ENCODE measurements at regions not wholly inside any gene's neighbourhood (a gene's known extent, or its start where the extent isn't known, plus 50 kb on each side); places are given as distances from the start of the nearest gene placed in this dataset.

- DNase-seq = no peak
These were observed 283.3 kb upstream of the IRX1 start for GRCh38 chr5:3312299-3312698.

- DNase-seq = no peak
These were observed 284.2 kb upstream of the IRX1 start for GRCh38 chr5:3311433-3311832.

GRCh38 chr5:3310541-3311261, 284.9 kb upstream of the IRX1 start:
- no peak for DNase-seq

GRCh38 chr5:3309538-3309937, 286.1 kb upstream of the IRX1 start:
- no peak for DNase-seq

- no peak for DNase-seq
These were observed 287.5 kb upstream of the IRX1 start for GRCh38 chr5:3307982-3308621.

- no peak for DNase-seq
These were observed 290.2 kb upstream of the IRX1 start for GRCh38 chr5:3305432-3305831.

GRCh38 chr5:3304346-3304745, 291.3 kb upstream of the IRX1 start:
- DNase-seq = no peak

GRCh38 chr5:3303777-3304176, 291.9 kb upstream of the IRX1 start:
- no peak for DNase-seq

GRCh38 chr5:3302228-3302627, 293.4 kb upstream of the IRX1 start:
- no peak for DNase-seq

GRCh38 chr5:3301306-3301705, 294.3 kb upstream of the IRX1 start:
- DNase-seq = no peak

GRCh38 chr5:3300726-3301125, 294.9 kb upstream of the IRX1 start:
- no peak for DNase-seq

- no peak for DNase-seq
These were observed 296.2 kb upstream of the IRX1 start for GRCh38 chr5:3299441-3299840.

GRCh38 chr5:3297853-3298252, 297.8 kb upstream of the IRX1 start:
- DNase-seq = no peak

- no peak for DNase-seq
These were observed 307.3 kb upstream of the IRX1 start for GRCh38 chr5:3288325-3288724.

- no peak for DNase-seq
These were observed 308.1 kb upstream of the IRX1 start for GRCh38 chr5:3287516-3287915.

- no peak for DNase-seq
These were observed 310.0 kb upstream of the IRX1 start for GRCh38 chr5:3285621-3286020.

- no peak for DNase-seq
These were observed 311.1 kb upstream of the IRX1 start for GRCh38 chr5:3284506-3284905.

- DNase-seq = no peak
These were observed 312.8 kb upstream of the IRX1 start for GRCh38 chr5:3282841-3283240.

- DNase-seq = no peak
These were observed 314.3 kb upstream of the IRX1 start for GRCh38 chr5:3281366-3281765.

GRCh38 chr5:3278643-3279042, 317.0 kb upstream of the IRX1 start:
- DNase-seq = no peak

GRCh38 chr5:3277590-3278196, 317.9 kb upstream of the IRX1 start:
- no peak for DNase-seq

- DNase-seq = no peak
These were observed 318.7 kb upstream of the IRX1 start for GRCh38 chr5:3276896-3277295.

- no peak for DNase-seq
These were observed 326.1 kb upstream of the IRX1 start for GRCh38 chr5:3269395-3270169.
